BE2C (cell line): ENCODE measurements at regions not wholly inside any gene's neighbourhood (a gene's known extent, or its start where the extent isn't known, plus 50 kb on each side); places are given as distances from the start of the nearest gene placed in this dataset.

Experiments
- DNase-seq: peaks from one replicate; pipeline ENCODE4 v3.0.0-alpha.2; 2020
- H3K27me3 ChIP-seq: fragments of 250-450 bp; sonication (Bioruptor Pico); 2 replicates; pipeline ENCODE4 v1.5.1; 2020; ENCODE audit warnings: mild to moderate bottlenecking
- H3K36me3 ChIP-seq: fragments of 250-450 bp; sonication (Bioruptor Pico); 2 replicates; pipeline ENCODE4 v1.5.1; 2020; ENCODE audit warnings: mild to moderate bottlenecking
- H3K4me1 ChIP-seq: fragments of 250-450 bp; sonication (Bioruptor Pico); 2 replicates; pipeline ENCODE4 v1.5.1; 2020
- H3K4me3 ChIP-seq: 2 replicates; pipeline ENCODE4 v1.5.1; 2011; ENCODE audit warnings: low read depth, low read length
- H3K9me3 ChIP-seq: fragments of 250-450 bp; sonication (Bioruptor Pico); 2 replicates; pipeline ENCODE4 v1.5.1; 2020
- TF ChIP-seq, protein P1 (sequence below): IDR thresholded peaks from 2 replicates; pipeline ENCODE4 v1.5.1; 2012; ENCODE audit warnings: mild to moderate bottlenecking, low read depth, low read length

DNA sequence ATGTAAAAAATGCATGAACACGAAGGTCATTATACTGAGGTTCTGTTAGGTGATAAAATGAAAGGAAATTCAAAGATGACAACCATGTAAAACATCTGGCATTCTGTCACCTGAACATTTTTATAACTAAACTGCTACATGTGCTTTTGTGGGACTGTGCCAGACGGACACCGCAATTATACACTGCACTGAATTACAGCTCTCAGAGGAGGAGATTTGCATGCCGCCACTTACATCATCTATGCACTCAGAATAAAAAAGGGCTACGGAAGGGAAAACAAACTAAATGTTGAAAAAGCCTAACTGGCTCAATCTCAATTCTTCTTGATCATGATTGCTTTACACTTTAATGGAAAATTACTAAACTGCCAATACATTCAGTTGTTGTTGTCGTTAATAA is 614.0 kb upstream of the EYS start:
- TF ChIP-seq, protein P1, sequence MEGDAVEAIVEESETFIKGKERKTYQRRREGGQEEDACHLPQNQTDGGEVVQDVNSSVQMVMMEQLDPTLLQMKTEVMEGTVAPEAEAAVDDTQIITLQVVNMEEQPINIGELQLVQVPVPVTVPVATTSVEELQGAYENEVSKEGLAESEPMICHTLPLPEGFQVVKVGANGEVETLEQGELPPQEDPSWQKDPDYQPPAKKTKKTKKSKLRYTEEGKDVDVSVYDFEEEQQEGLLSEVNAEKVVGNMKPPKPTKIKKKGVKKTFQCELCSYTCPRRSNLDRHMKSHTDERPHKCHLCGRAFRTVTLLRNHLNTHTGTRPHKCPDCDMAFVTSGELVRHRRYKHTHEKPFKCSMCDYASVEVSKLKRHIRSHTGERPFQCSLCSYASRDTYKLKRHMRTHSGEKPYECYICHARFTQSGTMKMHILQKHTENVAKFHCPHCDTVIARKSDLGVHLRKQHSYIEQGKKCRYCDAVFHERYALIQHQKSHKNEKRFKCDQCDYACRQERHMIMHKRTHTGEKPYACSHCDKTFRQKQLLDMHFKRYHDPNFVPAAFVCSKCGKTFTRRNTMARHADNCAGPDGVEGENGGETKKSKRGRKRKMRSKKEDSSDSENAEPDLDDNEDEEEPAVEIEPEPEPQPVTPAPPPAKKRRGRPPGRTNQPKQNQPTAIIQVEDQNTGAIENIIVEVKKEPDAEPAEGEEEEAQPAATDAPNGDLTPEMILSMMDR: no peak
- Histone ChIP-seq H3K27me3 (no peaks in the 10 kb centered on the region), H3K9me3 (no peaks in the 10 kb centered on the region), H3K4me1 (no peaks in the 10 kb centered on the region), H3K36me3 (no peaks in the 10 kb centered on the region), H3K4me3 (no peak overlapping the region)
- no peak for DNase-seq

DNA sequence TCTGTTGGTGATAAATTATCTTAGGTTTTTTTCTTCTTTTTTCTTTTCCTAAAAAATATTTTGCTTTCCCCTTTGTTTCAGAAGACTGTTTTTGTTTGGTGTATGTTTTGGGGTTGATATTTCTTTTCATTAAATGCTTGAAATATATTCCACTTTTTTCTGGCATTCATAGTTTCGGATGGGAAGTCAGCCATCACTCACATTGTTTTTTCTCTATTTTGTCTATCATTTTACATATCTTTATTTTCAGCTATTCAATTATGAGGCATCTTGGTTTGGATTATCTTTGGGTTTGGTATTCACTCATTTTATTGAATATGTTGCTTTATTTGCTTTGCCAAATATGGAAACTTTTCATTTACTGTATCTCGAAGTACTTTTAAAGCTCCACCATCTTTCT is 600.5 kb upstream of the EYS start:
- Histone ChIP-seq H3K9me3 (no peaks in the 10 kb centered on the region; the same call in 1 of the 2 replicates), H3K27me3 (no peaks in the 10 kb centered on the region), H3K4me3 (no peak overlapping the region), H3K4me1 (no peaks in the 10 kb centered on the region), H3K36me3 (no peaks in the 10 kb centered on the region)
- TF ChIP-seq, protein P1: no peak
- no peak for DNase-seq

DNA sequence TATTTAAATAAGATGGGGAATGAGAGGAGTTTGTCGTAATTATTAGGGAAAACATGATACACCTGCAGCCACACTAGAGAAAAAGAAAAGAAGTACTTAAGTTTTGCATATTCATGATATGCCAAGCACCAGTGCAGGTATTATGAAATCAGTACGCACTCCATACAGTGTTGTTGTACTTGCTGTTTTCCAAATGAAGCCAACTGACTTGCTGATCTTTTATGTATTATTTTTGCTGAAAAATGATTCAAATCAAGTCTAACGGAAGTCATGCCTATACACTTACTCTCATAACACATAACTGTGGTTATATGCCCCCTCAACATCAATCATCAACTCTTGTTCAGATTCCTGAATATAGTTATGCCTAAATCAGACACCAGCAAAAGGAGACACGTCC is 584.9 kb upstream of the EYS start:
- no peak for DNase-seq

DNA sequence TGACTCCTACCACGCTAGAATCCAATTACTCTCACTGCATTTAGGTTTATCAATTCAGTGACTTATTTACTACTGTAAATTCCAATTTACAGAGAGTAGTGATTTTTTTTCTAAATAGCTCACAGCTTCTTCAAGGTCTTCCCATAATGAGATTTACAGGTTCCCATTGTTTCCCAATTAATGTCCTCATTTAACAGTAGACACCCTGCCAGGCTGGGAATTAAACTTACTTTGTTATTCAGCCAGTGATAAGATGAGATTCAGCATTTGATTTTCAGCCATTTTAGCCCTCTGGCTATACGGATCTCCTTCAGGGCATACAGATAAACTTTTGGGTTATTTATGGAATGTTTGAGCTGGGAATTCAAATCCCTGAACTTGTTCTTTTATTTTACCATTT is 582.9 kb upstream of the EYS start:
- H3K4me1 ChIP-seq: no peaks in the 10 kb centered on the region; the same call in 1 of the 2 replicates
- H3K36me3 ChIP-seq: no peaks in the 10 kb centered on the region
- DNase-seq: no peak
- TF ChIP-seq, protein P1: no peak
- H3K27me3 ChIP-seq: no peaks in the 10 kb centered on the region
- no peaks in the 10 kb centered on the region for H3K9me3 ChIP-seq
- no peak overlapping the region for H3K4me3 ChIP-seq

More for the DNA sequence above, 584.9 kb upstream of the EYS start:
- Histone ChIP-seq H3K36me3 (no peaks in the 10 kb centered on the region), H3K4me1 (no peaks in the 10 kb centered on the region; the same call in 1 of the 2 replicates), H3K4me3 (no peak overlapping the region), H3K27me3 (no peaks in the 10 kb centered on the region), H3K9me3 (no peaks in the 10 kb centered on the region)
- TF ChIP-seq, protein P1: no peak

DNA sequence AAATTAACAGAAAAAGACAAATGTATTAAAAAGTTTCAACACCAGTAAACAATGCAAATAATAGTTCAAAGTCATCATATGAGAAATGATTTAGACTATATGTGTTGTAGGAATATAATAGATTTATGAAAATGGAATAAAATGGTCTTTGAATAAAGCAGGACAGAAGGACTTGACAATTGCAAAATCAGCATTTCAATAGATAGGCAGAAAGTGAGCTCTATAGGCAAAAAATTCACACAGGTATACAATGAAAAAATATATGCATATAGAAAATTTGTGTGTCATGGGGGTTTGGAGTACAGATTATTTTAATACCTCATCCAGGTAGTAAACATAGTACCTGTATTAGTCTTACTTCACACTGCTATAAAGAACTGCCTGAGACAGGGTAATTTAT is 571.1 kb upstream of the EYS start:
- H3K4me1 ChIP-seq: no peaks in the 10 kb centered on the region
- no peak for DNase-seq

DNA sequence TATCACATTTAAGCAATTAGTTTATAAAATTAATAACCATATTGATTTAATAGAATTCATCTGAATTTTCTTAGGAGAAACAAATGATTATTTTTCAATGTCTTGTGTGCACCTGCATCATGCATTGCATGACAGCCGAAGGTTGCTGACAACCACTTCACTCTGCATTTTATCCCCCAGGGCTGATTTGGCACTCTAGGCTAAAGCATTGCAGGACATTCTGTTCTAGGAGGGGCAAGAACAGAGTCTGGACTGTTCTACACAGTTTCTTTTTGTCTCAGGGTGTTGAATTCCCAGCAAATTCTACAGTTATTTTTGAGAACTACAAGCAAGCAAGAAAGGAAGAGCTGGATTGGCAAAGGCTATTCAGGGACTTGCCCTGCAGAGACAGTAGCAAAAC is 570.4 kb upstream of the EYS start:
- Histone ChIP-seq H3K27me3 (no peaks in the 10 kb centered on the region), H3K4me1 (no peaks in the 10 kb centered on the region), H3K36me3 (no peaks in the 10 kb centered on the region), H3K4me3 (no peak overlapping the region), H3K9me3 (peaks cover 4% of the 10 kb centered on the region; the same call in 1 of the 2 replicates)
- DNase-seq: no peak
- TF ChIP-seq, protein P1: no peak

More for the DNA sequence above, 571.1 kb upstream of the EYS start:
- TF ChIP-seq, protein P1: no peak
- Histone ChIP-seq H3K36me3 (no peaks in the 10 kb centered on the region), H3K9me3 (peaks cover 4% of the 10 kb centered on the region; the same call in 1 of the 2 replicates), H3K27me3 (no peaks in the 10 kb centered on the region), H3K4me3 (no peak overlapping the region)
